Keratinocyte (primary cell): ENCODE measurements at regions not wholly inside any gene's neighbourhood (a gene's known extent, or its start where the extent isn't known, plus 50 kb on each side); places are given as distances from the start of the nearest gene placed in this dataset.

ENCODE experiments used
- CTCF ChIP-seq, 3 experiments: IDR thresholded peaks in 1 of 3; conservative IDR thresholded peaks in 1 of 3; optimal IDR thresholded peaks in 1 of 3; 2 replicates in 2 of 3; 3 replicates in 1 of 3; pipeline versions ENCODE3 to v1.5.1; 2011; ENCODE audit warnings: low read length in 3 of 3, mild to moderate bottlenecking in 3 of 3, moderate library complexity in 2 of 3, control low read depth in 1 of 3, inconsistent platforms in 1 of 3; ENCODE audit not compliant: insufficient read depth in 2 of 3; ENCODE audit errors: extremely low read depth in 1 of 3
- EZH2 ChIP-seq: IDR thresholded peaks from one replicate; pipeline ENCODE4 v1.6.1; 2012; ENCODE audit warnings: inconsistent platforms, mild to moderate bottlenecking, low read length, moderate library complexity

GRCh38 chr15:57890878-57891277, 174.6 kb downstream of the ALDH1A2 start:
- TF ChIP-seq EZH2 (no peak), CTCF (optimal IDR thresholded peaks at IDR 0.05 in 1 of 3, IDR thresholded peaks at IDR 0.05 in 1 of 3, conservative IDR thresholded peaks at IDR 0.05 in 1 of 3; ENCODE audit: extremely low read depth in 1 of 3, insufficient read depth in 2 of 3, low read length in 3 of 3) (no peak)
